ENCODE measurements at regions not wholly inside any gene's neighbourhood (a gene's known extent, or its start where the extent isn't known, plus 50 kb on each side); places are given as distances from the start of the nearest gene placed in this dataset.
"Not testable (repeated sequence)": the region's sequence is repeated elsewhere in the genome, so short reads cannot be mapped to it uniquely, and the experiment has no call there.

GRCh38 chr14:65989981-65990380, 496.2 kb upstream of the CCDC196 start:
- POLR2A ChIA-PET, result no interaction called here
- CTCF ChIA-PET, result no interaction called here

GRCh38 chr14:65991104-65991503, 495.1 kb upstream of the CCDC196 start:
- CTCF ChIA-PET, result no interaction called here
- POLR2A ChIA-PET, result no interaction called here

GRCh38 chr14:65991935-65992334, 494.2 kb upstream of the CCDC196 start:
- CTCF ChIA-PET, POLR2A ChIA-PET: not testable (repeated sequence)

GRCh38 chr14:65993103-65993502, 493.1 kb upstream of the CCDC196 start:
- CTCF ChIA-PET, result no interaction called here
- POLR2A ChIA-PET, result no interaction called here

GRCh38 chr14:65993996-65994395, 492.2 kb upstream of the CCDC196 start:
- POLR2A ChIA-PET, result no interaction called here
- CTCF ChIA-PET, result no interaction called here

- CTCF ChIA-PET, result interaction anchor here (0.5 to 1.0 kb wide), 2 partner anchors 71 to 463 kb away, joined by 3 read pairs; no protein-coding TSS in a partner anchor
- POLR2A ChIA-PET, result no interaction called here
These were observed 488.8 kb upstream of the CCDC196 start for GRCh38 chr14:65997347-65997746.

- ChIA-PET POLR2A (no interaction called here), CTCF (interaction anchor here (0.6 kb wide), 1 partner anchor 589 kb away, joined by 6 read pairs; no protein-coding TSS in a partner anchor)
These were observed 486.3 kb upstream of the CCDC196 start for GRCh38 chr14:65999865-66000264.

- POLR2A ChIA-PET, result no interaction called here
- CTCF ChIA-PET, result interaction anchor here (0.6 kb wide), 1 partner anchor 590 kb away, joined by 6 read pairs; no protein-coding TSS in a partner anchor
These were observed 485.4 kb upstream of the CCDC196 start for GRCh38 chr14:66000766-66001165.

- POLR2A ChIA-PET, result no interaction called here
- CTCF ChIA-PET, result interaction anchor here (0.6 kb wide), 1 partner anchor 197 kb away, joined by 3 read pairs; no protein-coding TSS in a partner anchor
These were observed 484.8 kb upstream of the CCDC196 start for GRCh38 chr14:66001356-66001755.

- CTCF ChIA-PET, result no interaction called here
- POLR2A ChIA-PET, result no interaction called here
These were observed 483.0 kb upstream of the CCDC196 start for GRCh38 chr14:66003082-66003730.

GRCh38 chr14:66005900-66006434, 480.2 kb upstream of the CCDC196 start:
- CTCF ChIA-PET, result no interaction called here
- POLR2A ChIA-PET, result no interaction called here

- POLR2A ChIA-PET, result no interaction called here
These were observed 477.5 kb upstream of the CCDC196 start for GRCh38 chr14:66008631-66009030.

GRCh38 chr14:66009089-66009488, 477.1 kb upstream of the CCDC196 start:
- CTCF ChIA-PET, result no interaction called here
- POLR2A ChIA-PET, result no interaction called here

More at GRCh38 chr14:66008631-66009030, 477.5 kb upstream of the CCDC196 start:
- CTCF ChIA-PET, result no interaction called here

GRCh38 chr14:66010695-66011094, 475.5 kb upstream of the CCDC196 start:
- POLR2A ChIA-PET, result no interaction called here

GRCh38 chr14:66011855-66012254, 474.3 kb upstream of the CCDC196 start:
- CTCF ChIA-PET, result no interaction called here
- POLR2A ChIA-PET, result no interaction called here

More at GRCh38 chr14:66010695-66011094, 475.5 kb upstream of the CCDC196 start:
- CTCF ChIA-PET, result no interaction called here

- POLR2A ChIA-PET, CTCF ChIA-PET: not testable (repeated sequence)
These were observed 472.6 kb upstream of the CCDC196 start for GRCh38 chr14:66013607-66014006.

- CTCF ChIA-PET, result no interaction called here
These were observed 470.9 kb upstream of the CCDC196 start for GRCh38 chr14:66015071-66015780.

GRCh38 chr14:66017927-66018326, 468.2 kb upstream of the CCDC196 start:
- POLR2A ChIA-PET, result interaction anchor here (0.6 kb wide), 1 partner anchor 53 kb away, joined by 4 read pairs; no protein-coding TSS in a partner anchor
- CTCF ChIA-PET, result no interaction called here

More at GRCh38 chr14:66015071-66015780, 470.9 kb upstream of the CCDC196 start:
- POLR2A ChIA-PET, result no interaction called here

- POLR2A ChIA-PET, result no interaction called here
- CTCF ChIA-PET, result no interaction called here
These were observed 463.6 kb upstream of the CCDC196 start for GRCh38 chr14:66022526-66022925.

- ChIA-PET POLR2A (no interaction called here), CTCF (no interaction called here)
These were observed 460.4 kb upstream of the CCDC196 start for GRCh38 chr14:66025779-66026178.

- CTCF ChIA-PET, POLR2A ChIA-PET: not testable (repeated sequence)
These were observed 454.2 kb upstream of the CCDC196 start for GRCh38 chr14:66031981-66032380.

Data from activated CD8-positive, alpha-beta memory T cell treated with anti-CD3 and anti-CD28 coated beads for 36 hours (primary cell).